22Rv1 (cell line): ENCODE measurements at regions not wholly inside any gene's neighbourhood (a gene's known extent, or its start where the extent isn't known, plus 50 kb on each side); places are given as distances from the start of the nearest gene placed in this dataset.

Experiments used
- H3K27ac ChIP-seq: fragments of 450-650 bp; 2 replicates; pipeline ENCODE4 v1.5.1; 2017
- CTCF ChIP-seq: fragments of 450-650 bp; IDR thresholded peaks from 2 replicates; pipeline ENCODE4 v1.5.1; 2017; ENCODE audit warnings: mild to moderate bottlenecking
- ZFX ChIP-seq: fragments of 450-650 bp; IDR thresholded peaks from 2 replicates; pipeline ENCODE4 v1.6.1; 2017; ENCODE audit warnings: antibody characterized with exemption, borderline replicate concordance

GRCh38 chr9:90024823-90025222, 420.0 kb downstream of the GADD45G start:
- TF ChIP-seq ZFX (no peak), CTCF (no peak)
- H3K27ac ChIP-seq: no peak overlapping the region

GRCh38 chr9:90025816-90026215, 421.0 kb downstream of the GADD45G start:
- TF ChIP-seq ZFX (no peak), CTCF (no peak)
- H3K27ac ChIP-seq: no peak overlapping the region

GRCh38 chr9:90027296-90027790, 422.5 kb downstream of the GADD45G start:
- TF ChIP-seq ZFX: no peak
- no peak for TF ChIP-seq CTCF

GRCh38 chr9:90029386-90029785, 424.6 kb downstream of the GADD45G start:
- H3K27ac ChIP-seq: no peak overlapping the region
- no peak for TF ChIP-seq ZFX
- TF ChIP-seq CTCF: no peak

More at GRCh38 chr9:90027296-90027790, 422.5 kb downstream of the GADD45G start:
- H3K27ac ChIP-seq: no peak overlapping the region

- no peak overlapping the region for H3K27ac ChIP-seq
- TF ChIP-seq ZFX (no peak), CTCF (no peak)
Observed at GRCh38 chr9:90029996-90030395, 425.2 kb downstream of the GADD45G start.

GRCh38 chr9:90032296-90033027, 427.6 kb downstream of the GADD45G start:
- H3K27ac ChIP-seq: no peak overlapping the region
- TF ChIP-seq CTCF: no peak
- TF ChIP-seq ZFX: no peak

GRCh38 chr9:90033028-90033650, 428.3 kb downstream of the GADD45G start:
- TF ChIP-seq CTCF (no peak), ZFX (no peak)
- no peak overlapping the region for H3K27ac ChIP-seq
